SJSA1 (cell line): ENCODE measurements at regions not wholly inside any gene's neighbourhood (a gene's known extent, or its start where the extent isn't known, plus 50 kb on each side); places are given as distances from the start of the nearest gene placed in this dataset.

Source experiments
- DNase-seq, 2 experiments: peaks; one replicate each; pipeline ENCODE4 v3.0.0-alpha.2; 2015 to 2020; ENCODE audit warnings: low spot score in 2 of 2, low read depth in 1 of 2
- H3K27ac ChIP-seq: fragments of 250-450 bp; sonication (Bioruptor Pico); 2 replicates; pipeline ENCODE4 v1.5.1; 2020; ENCODE audit warnings: mild to moderate bottlenecking, moderate library complexity
- H3K27me3 ChIP-seq: fragments of 250-450 bp; sonication (Bioruptor Pico); replicated peaks from 2 replicates; pipeline ENCODE4 v1.5.1; 2020; ENCODE audit warnings: mild to moderate bottlenecking, moderate library complexity
- H3K36me3 ChIP-seq: fragments of 250-450 bp; sonication (Bioruptor Pico); 2 replicates; pipeline ENCODE4 v1.5.1; 2020; ENCODE audit warnings: mild to moderate bottlenecking
- H3K4me1 ChIP-seq: fragments of 250-450 bp; sonication (Bioruptor Pico); replicated peaks from 2 replicates; pipeline ENCODE4 v1.6.1; 2021; ENCODE audit warnings: mild to moderate bottlenecking
- H3K4me3 ChIP-seq: fragments of 250-450 bp; sonication (Bioruptor Pico); 2 replicates; pipeline ENCODE4 v1.5.1; 2020; ENCODE audit warnings: mild to moderate bottlenecking
- H3K9me3 ChIP-seq: fragments of 250-450 bp; sonication (Bioruptor Pico); replicated peaks from 2 replicates; pipeline ENCODE4 v1.5.1; 2020; ENCODE audit warnings: mild to moderate bottlenecking

GRCh38 chr9:81384911-81385310 lies 304.4 kb downstream of the TLE1 start:
- Histone ChIP-seq H3K4me3 (no peak overlapping the region), H3K27ac (no peak overlapping the region), H3K4me1 (peaks cover 15% of the 10 kb centered on the region), H3K27me3 (no peaks in the 10 kb centered on the region), H3K36me3 (no peaks in the 10 kb centered on the region), H3K9me3 (no peaks in the 10 kb centered on the region)
- DNase-seq = no peak

- no peak for DNase-seq
- Histone ChIP-seq H3K9me3 (no peaks in the 10 kb centered on the region), H3K36me3 (no peaks in the 10 kb centered on the region), H3K27me3 (no peaks in the 10 kb centered on the region), H3K4me1 (no peaks in the 10 kb centered on the region), H3K4me3 (no peak overlapping the region), H3K27ac (no peak overlapping the region)
Measured at GRCh38 chr9:81382281-81382680, 307.1 kb downstream of the TLE1 start.

GRCh38 chr9:81381694-81382093 lies 307.7 kb downstream of the TLE1 start:
- no peak for DNase-seq
- no peaks in the 10 kb centered on the region for H3K27me3 ChIP-seq
- no peak overlapping the region for H3K27ac ChIP-seq

GRCh38 chr9:81380504-81381359 lies 308.6 kb downstream of the TLE1 start:
- no peak for DNase-seq
- H3K4me3 ChIP-seq = no peak overlapping the region
- no peaks in the 10 kb centered on the region for H3K36me3 ChIP-seq
- no peaks in the 10 kb centered on the region for H3K27me3 ChIP-seq
- no peaks in the 10 kb centered on the region for H3K4me1 ChIP-seq
- H3K27ac ChIP-seq = no peak overlapping the region
- no peaks in the 10 kb centered on the region for H3K9me3 ChIP-seq

More at GRCh38 chr9:81381694-81382093, 307.7 kb downstream of the TLE1 start:
- Histone ChIP-seq H3K36me3 (no peaks in the 10 kb centered on the region), H3K4me3 (no peak overlapping the region), H3K9me3 (no peaks in the 10 kb centered on the region), H3K4me1 (no peaks in the 10 kb centered on the region)

GRCh38 chr9:81379655-81380054 lies 309.7 kb downstream of the TLE1 start:
- H3K36me3 ChIP-seq = no peaks in the 10 kb centered on the region
- H3K9me3 ChIP-seq = no peaks in the 10 kb centered on the region
- H3K4me3 ChIP-seq = no peak overlapping the region
- no peaks in the 10 kb centered on the region for H3K4me1 ChIP-seq
- no peak for DNase-seq
- no peak overlapping the region for H3K27ac ChIP-seq
- no peaks in the 10 kb centered on the region for H3K27me3 ChIP-seq

GRCh38 chr9:81377921-81378320 lies 311.4 kb downstream of the TLE1 start:
- Histone ChIP-seq H3K4me1 (no peaks in the 10 kb centered on the region), H3K27me3 (no peaks in the 10 kb centered on the region), H3K27ac (no peak overlapping the region), H3K9me3 (no peaks in the 10 kb centered on the region), H3K36me3 (no peaks in the 10 kb centered on the region), H3K4me3 (no peak overlapping the region)
- DNase-seq = no peak

GRCh38 chr9:81377320-81377719 lies 312.0 kb downstream of the TLE1 start:
- no peaks in the 10 kb centered on the region for H3K27me3 ChIP-seq
- no peak overlapping the region for H3K4me3 ChIP-seq
- H3K4me1 ChIP-seq = no peaks in the 10 kb centered on the region
- no peaks in the 10 kb centered on the region for H3K36me3 ChIP-seq
- no peak overlapping the region for H3K27ac ChIP-seq
- DNase-seq = no peak
- H3K9me3 ChIP-seq = no peaks in the 10 kb centered on the region

GRCh38 chr9:81375187-81376100 lies 313.9 kb downstream of the TLE1 start:
- H3K27me3 ChIP-seq = no peaks in the 10 kb centered on the region
- no peak overlapping the region for H3K27ac ChIP-seq
- no peaks in the 10 kb centered on the region for H3K36me3 ChIP-seq
- no peak overlapping the region for H3K4me3 ChIP-seq
- no peaks in the 10 kb centered on the region for H3K4me1 ChIP-seq
- H3K9me3 ChIP-seq = no peaks in the 10 kb centered on the region
- no peak for DNase-seq

- H3K4me3 ChIP-seq = no peak overlapping the region
- no peak overlapping the region for H3K27ac ChIP-seq
- DNase-seq = no peak
- H3K4me1 ChIP-seq = no peaks in the 10 kb centered on the region
- H3K27me3 ChIP-seq = no peaks in the 10 kb centered on the region
- H3K36me3 ChIP-seq = no peaks in the 10 kb centered on the region
- H3K9me3 ChIP-seq = no peaks in the 10 kb centered on the region
Measured at GRCh38 chr9:81374459-81375186, 314.7 kb downstream of the TLE1 start.

- Histone ChIP-seq H3K4me1 (no peaks in the 10 kb centered on the region), H3K27me3 (no peaks in the 10 kb centered on the region), H3K9me3 (no peaks in the 10 kb centered on the region), H3K36me3 (no peaks in the 10 kb centered on the region), H3K27ac (no peak overlapping the region), H3K4me3 (no peak overlapping the region)
- no peak for DNase-seq
Measured at GRCh38 chr9:81373294-81373693, 316.1 kb downstream of the TLE1 start.

- Histone ChIP-seq H3K9me3 (no peaks in the 10 kb centered on the region), H3K4me1 (no peaks in the 10 kb centered on the region), H3K27ac (no peak overlapping the region), H3K4me3 (no peak overlapping the region), H3K36me3 (no peaks in the 10 kb centered on the region), H3K27me3 (no peaks in the 10 kb centered on the region)
- DNase-seq = no peak
Measured at GRCh38 chr9:81372628-81373191, 316.6 kb downstream of the TLE1 start.

GRCh38 chr9:81371824-81372223 lies 317.5 kb downstream of the TLE1 start:
- H3K36me3 ChIP-seq = no peaks in the 10 kb centered on the region
- H3K4me1 ChIP-seq = no peaks in the 10 kb centered on the region
- DNase-seq = no peak
- H3K27ac ChIP-seq = no peak overlapping the region
- no peak overlapping the region for H3K4me3 ChIP-seq
- H3K9me3 ChIP-seq = no peaks in the 10 kb centered on the region
- H3K27me3 ChIP-seq = no peaks in the 10 kb centered on the region

- Histone ChIP-seq H3K9me3 (no peaks in the 10 kb centered on the region), H3K4me3 (no peak overlapping the region), H3K27me3 (no peaks in the 10 kb centered on the region), H3K36me3 (no peaks in the 10 kb centered on the region), H3K27ac (no peak overlapping the region), H3K4me1 (no peaks in the 10 kb centered on the region)
- DNase-seq = no peak
Measured at GRCh38 chr9:81370650-81371049, 318.7 kb downstream of the TLE1 start.
